HG02759 (cell line): ENCODE measurements at regions not wholly inside any gene's neighbourhood (a gene's known extent, or its start where the extent isn't known, plus 50 kb on each side); places are given as distances from the start of the nearest gene placed in this dataset.

Source experiments
- ATAC-seq: cut with Tn5 transposase; IDR thresholded peaks from one replicate; pipeline ENCODE4 v1.9.1; 2021; ENCODE audit warnings: mild to moderate bottlenecking, moderate library complexity; ENCODE audit not compliant: unreplicated experiment

GRCh38 chr18:45413180-45413836 is 202.0 kb upstream of the SLC14A2 start:
- ATAC-seq, result no peak

DNA sequence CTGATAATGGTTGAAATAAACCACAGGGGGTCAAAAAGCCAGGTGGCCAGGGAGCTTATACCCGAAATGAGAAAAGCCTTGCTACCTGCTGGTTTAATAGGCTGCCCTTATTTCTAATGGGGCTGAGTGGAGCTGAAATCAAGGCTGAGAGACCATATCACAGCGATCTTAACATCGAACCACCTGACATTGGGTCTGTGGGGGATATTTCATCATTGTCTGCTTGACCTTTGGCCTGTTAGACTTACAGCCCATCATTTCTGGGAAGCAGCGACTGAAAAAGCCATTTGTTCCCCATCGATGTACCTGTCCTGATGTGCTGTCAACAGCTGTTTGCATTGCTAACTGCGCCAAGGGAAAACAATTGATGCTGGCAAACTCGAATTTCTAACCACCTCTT is 199.7 kb upstream of the SLC14A2 start:
- ATAC-seq, result no peak

DNA sequence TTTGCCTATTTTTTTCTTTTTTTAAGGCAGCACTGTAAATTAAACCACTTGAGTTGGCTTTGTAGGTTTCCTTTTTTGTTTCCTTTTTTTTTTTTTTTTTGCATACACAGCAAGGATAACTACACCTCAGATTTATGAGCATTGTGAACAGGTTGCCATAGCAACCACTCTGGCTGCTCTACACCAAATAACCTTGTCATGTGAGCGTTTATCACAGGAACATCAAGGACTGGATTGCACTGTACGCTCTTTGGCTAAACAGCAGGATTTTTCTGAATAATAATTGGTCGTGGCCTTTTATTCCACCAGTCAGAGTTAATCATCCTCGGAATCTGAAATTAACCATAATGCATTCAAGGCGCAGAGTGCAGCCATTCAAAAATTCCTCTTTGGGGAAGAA is 199.1 kb upstream of the SLC14A2 start:
- ATAC-seq, result no peak

- no peak for ATAC-seq
Observed at GRCh38 chr18:45417392-45417791, 197.9 kb upstream of the SLC14A2 start.

- ATAC-seq, result no peak
Observed at GRCh38 chr18:45423659-45424058, 191.6 kb upstream of the SLC14A2 start.

- no peak for ATAC-seq
Observed at GRCh38 chr18:45430041-45430440, 185.2 kb upstream of the SLC14A2 start.

GRCh38 chr18:45435810-45436209 is 179.5 kb upstream of the SLC14A2 start:
- ATAC-seq, result no peak

DNA sequence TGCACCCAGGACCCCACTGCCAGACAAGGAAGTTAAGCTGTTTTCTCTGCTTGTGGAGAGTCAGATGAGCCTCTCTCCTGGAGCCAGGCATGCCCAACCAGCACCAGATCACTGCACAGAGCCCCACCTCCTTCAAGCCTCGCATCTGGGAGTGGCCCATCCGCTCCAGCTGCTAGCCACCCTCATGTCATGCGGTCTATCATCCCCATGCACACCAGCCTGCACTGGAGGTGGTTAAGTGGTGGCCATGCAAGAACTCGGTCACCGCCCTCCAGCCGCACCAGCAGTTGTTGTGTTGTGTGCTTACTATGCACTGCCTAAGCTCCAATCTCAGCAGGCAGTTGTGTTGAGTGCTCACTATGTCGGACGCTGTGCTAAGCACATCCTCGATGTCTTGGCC is 177.9 kb upstream of the SLC14A2 start:
- ATAC-seq, result no peak

DNA sequence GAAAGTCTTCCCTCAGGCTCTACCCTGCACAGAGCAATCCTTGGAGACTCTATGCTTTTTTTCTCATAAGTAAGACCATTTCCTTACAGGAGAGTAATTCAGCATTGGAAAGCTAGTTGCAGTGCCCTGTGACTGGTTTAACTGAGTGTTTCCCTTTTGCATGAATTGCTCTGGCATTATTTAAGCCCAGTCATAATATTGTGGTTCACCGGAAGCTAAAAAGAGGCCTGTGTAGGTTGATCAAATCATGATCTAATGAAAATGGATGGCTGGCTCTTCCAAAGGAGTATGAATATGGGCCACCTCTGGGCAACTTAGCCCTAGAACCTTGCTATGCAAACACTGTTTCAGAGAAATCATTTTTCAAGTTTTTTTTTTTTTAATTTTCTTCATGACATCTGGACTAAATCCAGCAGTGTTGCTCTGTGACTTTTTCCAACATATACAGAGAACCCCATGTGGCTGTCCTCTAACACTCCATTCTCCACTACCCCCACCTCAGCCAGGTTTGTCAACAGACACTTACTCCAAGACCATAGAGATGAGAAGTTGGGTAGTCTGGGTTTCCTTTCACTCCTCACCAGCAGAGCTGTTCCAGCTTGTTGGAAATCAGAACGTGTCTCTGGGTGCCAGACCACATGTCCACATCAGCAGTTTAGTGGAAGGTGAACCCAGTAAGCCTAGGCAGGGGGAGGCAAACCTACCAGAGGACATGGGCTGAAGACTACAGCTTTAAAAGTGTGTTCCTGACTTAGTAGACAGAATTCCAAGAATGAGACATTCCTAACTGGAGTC is 175.2 kb upstream of the SLC14A2 start:
- no peak for ATAC-seq

DNA sequence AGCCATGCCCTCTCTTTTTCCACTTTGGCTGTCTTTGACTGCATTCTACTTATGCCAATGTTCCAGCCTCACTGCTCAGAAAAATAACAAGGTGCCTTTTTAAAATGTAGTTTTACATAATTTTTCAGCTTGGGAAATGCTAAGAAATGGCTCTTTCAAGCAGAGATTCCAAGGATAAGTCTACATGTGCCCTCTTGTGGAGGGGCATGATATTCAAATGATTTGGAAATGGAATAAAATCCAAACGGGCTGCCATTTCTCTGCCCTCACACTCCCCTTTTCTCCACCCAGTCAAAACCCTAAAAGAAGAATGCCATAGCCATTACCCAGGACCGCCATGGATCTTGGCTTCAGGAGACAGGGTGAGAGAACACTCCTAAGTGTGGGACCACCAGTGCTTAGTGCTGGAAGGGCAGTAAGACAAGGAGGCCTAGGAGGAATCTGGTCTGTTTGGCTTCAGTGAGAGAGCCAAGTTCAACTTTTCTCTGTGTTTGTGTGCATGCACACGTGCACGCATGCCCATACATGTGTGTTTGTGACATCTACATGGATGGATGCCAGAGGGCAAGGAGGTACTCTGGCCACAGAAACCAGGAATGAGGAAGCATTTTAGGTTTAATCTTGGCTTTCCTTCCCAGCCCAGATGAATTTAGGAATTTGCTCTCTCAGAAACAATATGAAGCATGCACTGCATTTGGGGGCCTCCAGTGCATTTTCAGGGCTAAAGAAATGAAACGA is 174.0 kb upstream of the SLC14A2 start:
- ATAC-seq, result no peak

DNA sequence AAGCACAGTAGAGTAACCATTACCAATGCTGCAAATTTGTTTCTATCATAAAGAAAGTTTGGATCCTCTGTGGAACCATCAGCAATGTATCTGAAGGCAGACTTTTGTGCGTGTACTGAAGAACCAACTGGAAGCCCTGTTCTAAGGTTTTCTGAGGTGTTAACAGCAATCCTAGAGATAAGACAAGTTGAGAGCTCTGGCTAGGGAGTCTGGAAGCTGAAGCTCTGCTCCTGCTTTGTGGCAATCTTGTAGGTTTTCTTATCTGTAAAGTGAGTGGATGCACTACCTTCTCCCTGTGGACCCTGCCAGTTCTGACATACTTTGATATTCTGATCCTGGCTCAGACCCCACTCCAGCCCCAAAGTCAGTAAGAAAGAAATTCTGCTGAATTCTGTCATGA is 171.2 kb upstream of the SLC14A2 start:
- no peak for ATAC-seq

- no peak for ATAC-seq
Observed at GRCh38 chr18:45447355-45448265, 167.7 kb upstream of the SLC14A2 start.

GRCh38 chr18:45448871-45449270 is 166.4 kb upstream of the SLC14A2 start:
- no peak for ATAC-seq

- no peak for ATAC-seq
Observed at GRCh38 chr18:45449418-45450227, 165.7 kb upstream of the SLC14A2 start.

- ATAC-seq, result no peak
Observed at GRCh38 chr18:45456090-45457021, 158.9 kb upstream of the SLC14A2 start.

- ATAC-seq, result no peak
Observed at GRCh38 chr18:45458033-45458432, 157.2 kb upstream of the SLC14A2 start.

GRCh38 chr18:45462179-45462578 is 153.1 kb upstream of the SLC14A2 start:
- ATAC-seq, result no peak

GRCh38 chr18:45463451-45463850 is 151.8 kb upstream of the SLC14A2 start:
- ATAC-seq, result no peak

DNA sequence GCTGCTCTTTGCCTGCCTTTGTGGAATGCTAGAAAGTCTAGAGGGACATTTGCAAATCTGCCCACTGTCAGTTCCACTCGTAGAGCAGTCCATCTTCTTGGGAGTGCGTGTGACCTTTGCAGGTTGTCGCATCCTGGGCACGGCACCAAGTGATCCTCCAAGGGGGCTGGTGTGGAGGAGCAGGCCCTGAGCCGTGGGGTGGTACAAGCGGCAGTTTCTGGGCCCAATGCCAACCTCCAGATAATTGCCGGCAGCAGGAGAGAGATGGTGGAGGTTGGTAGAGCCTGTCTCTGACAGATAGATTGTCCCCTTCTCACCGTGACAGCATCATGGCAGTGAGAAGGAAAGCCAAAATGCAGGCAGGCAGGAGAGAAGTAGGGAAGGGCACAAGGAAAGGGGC is 150.7 kb upstream of the SLC14A2 start:
- ATAC-seq, result no peak
